Common myeloid progenitor, CD34-positive (primary cell): ENCODE measurements at regions not wholly inside any gene's neighbourhood (a gene's known extent, or its start where the extent isn't known, plus 50 kb on each side); places are given as distances from the start of the nearest gene placed in this dataset.

Experiments used
- CTCF ChIA-PET: fragments of 350-600 bp; sonication (Branson Sonifier 250); formaldehyde crosslinking; loops from one replicate; lab custom pipeline; 2021; ENCODE audit warnings: antibody characterized with exemption; lab: Charles Lee
- POLR2A ChIA-PET: fragments of 350-600 bp; sonication (Branson Sonifier 250); formaldehyde crosslinking; loops from one replicate; lab custom pipeline; 2021; ENCODE audit warnings: antibody characterized with exemption; lab: Charles Lee
- DNase-seq, 3 donors: peaks; one replicate each; pipeline versions ENCODE4 v3.0.0 to v3.0.0-alpha.2; 2013
- H3K27ac ChIP-seq, 2 experiments: 1 replicate in 1 of 2; 2 replicates in 1 of 2; pipeline ENCODE4 v1.7.0; 2013; ENCODE audit warnings: inconsistent platforms in 2 of 2, low read length in 2 of 2, mild to moderate bottlenecking in 2 of 2, low read depth in 1 of 2, moderate library complexity in 1 of 2; ENCODE audit not compliant: severe bottlenecking in 2 of 2, insufficient read depth in 1 of 2, poor library complexity in 1 of 2
- H3K27me3 ChIP-seq, 5 experiments: replicated peaks in 2 of 5; 1 replicate in 3 of 5; 2 replicates in 2 of 5; pipeline versions ENCODE4 v1.6.1 to v1.7.0; 2013; ENCODE audit warnings: low read length in 4 of 5, mild to moderate bottlenecking in 2 of 5, moderate library complexity in 2 of 5, inconsistent platforms in 1 of 5; ENCODE audit not compliant: insufficient read depth in 5 of 5, control insufficient read depth in 4 of 5
- H3K36me3 ChIP-seq, 4 experiments: 1 replicate in 2 of 4; 2 replicates in 2 of 4; pipeline versions ENCODE4 v1.6.1 to v1.7.0; 2013; ENCODE audit warnings: low read length in 3 of 4, control low read depth in 1 of 4, mild to moderate bottlenecking in 1 of 4; ENCODE audit not compliant: control insufficient read depth in 4 of 4, insufficient read depth in 4 of 4
- H3K4me1 ChIP-seq, 4 experiments: 1 replicate in 3 of 4; 2 replicates in 1 of 4; pipeline versions ENCODE4 v1.6.1 to v1.7.1; 2013; ENCODE audit warnings: low read length in 3 of 4, mild to moderate bottlenecking in 3 of 4, control low read depth in 1 of 4, inconsistent platforms in 1 of 4, moderate library complexity in 1 of 4; ENCODE audit not compliant: control insufficient read depth in 4 of 4, insufficient read depth in 4 of 4; ENCODE audit errors: control extremely low read depth in 1 of 4
- H3K4me3 ChIP-seq, 7 experiments: 1 replicate in 4 of 7; 2 replicates in 3 of 7; pipeline versions ENCODE4 v1.5.1 to v1.7.0; 2013; ENCODE audit warnings: mild to moderate bottlenecking in 7 of 7, low read length in 6 of 7, moderate library complexity in 6 of 7, inconsistent platforms in 2 of 7, low read depth in 2 of 7, control low read depth in 1 of 7; ENCODE audit not compliant: insufficient read depth in 4 of 7, control insufficient read depth in 1 of 7; ENCODE audit errors: extremely low read depth in 1 of 7
- H3K9me3 ChIP-seq, 5 experiments: 1 replicate in 4 of 5; 2 replicates in 1 of 5; pipeline versions ENCODE4 v1.6.1 to v1.7.1; 2013; ENCODE audit warnings: low read length in 4 of 5, mild to moderate bottlenecking in 2 of 5, inconsistent platforms in 1 of 5, low read depth in 1 of 5, moderate library complexity in 1 of 5; ENCODE audit not compliant: control insufficient read depth in 4 of 5, insufficient read depth in 2 of 5; ENCODE audit errors: control extremely low read depth in 1 of 5
- WGBS: methylation state at CpG from one replicate; pipeline ENCODE4 v1.1.5; 2013; ENCODE audit not compliant: insufficient coverage; 5-methylcytosine and 5-hydroxymethylcytosine counted together

GRCh38 chr2:19146867-19147266, 211.6 kb downstream of the OSR1 start:
- CTCF ChIA-PET, result no interaction called here
- H3K4me1 ChIP-seq, result no peaks in the 10 kb centered on the region
- no CpG with 5 or more reads among the region's 1 CpG for WGBS
- H3K4me3 ChIP-seq, result no peak overlapping the region
- POLR2A ChIA-PET, result no interaction called here
- H3K27ac ChIP-seq, result no peak overlapping the region
- no peak for DNase-seq
- no peaks in the 10 kb centered on the region for H3K27me3 ChIP-seq
- H3K36me3 ChIP-seq, result no peaks in the 10 kb centered on the region
- H3K9me3 ChIP-seq, result peaks cover 0 to 10% (median 0%) of the 10 kb centered on the region in 5 experiments

- H3K27ac ChIP-seq, result no peak overlapping the region
- H3K36me3 ChIP-seq, result no peaks in the 10 kb centered on the region
- CTCF ChIA-PET, result no interaction called here
- H3K4me1 ChIP-seq, result no peaks in the 10 kb centered on the region
- H3K4me3 ChIP-seq, result no peak overlapping the region
- WGBS, result 100% methylated on average over 5 of the region's 5 CpGs
- H3K27me3 ChIP-seq, result no peaks in the 10 kb centered on the region
- POLR2A ChIA-PET, result no interaction called here
- DNase-seq, result no peak
- H3K9me3 ChIP-seq, result no peaks in the 10 kb centered on the region
Measured at GRCh38 chr2:19141234-19142004, 217.0 kb downstream of the OSR1 start.

- H3K27ac ChIP-seq, result no peak overlapping the region
- no peaks in the 10 kb centered on the region for H3K36me3 ChIP-seq
Measured at GRCh38 chr2:19140463-19141208, 217.8 kb downstream of the OSR1 start.

GRCh38 chr2:19139386-19139785, 219.0 kb downstream of the OSR1 start:
- Histone ChIP-seq H3K9me3 (no peaks in the 10 kb centered on the region), H3K27me3 (no peaks in the 10 kb centered on the region), H3K4me1 (no peaks in the 10 kb centered on the region), H3K4me3 (no peak overlapping the region), H3K36me3 (no peaks in the 10 kb centered on the region), H3K27ac (no peak overlapping the region)
- ChIA-PET POLR2A (interaction anchor here (0.6 kb wide), 1 partner anchor 1645 kb away, joined by 3 read pairs; no protein-coding TSS in a partner anchor), CTCF (no interaction called here)
- no CpG with 5 or more reads among the region's 1 CpG for WGBS
- no peak for DNase-seq

More at GRCh38 chr2:19140463-19141208, 217.8 kb downstream of the OSR1 start:
- Histone ChIP-seq H3K27me3 (no peaks in the 10 kb centered on the region), H3K9me3 (no peaks in the 10 kb centered on the region), H3K4me3 (no peak overlapping the region), H3K4me1 (no peaks in the 10 kb centered on the region)
- 100% methylated on average over 1 of the region's 3 CpGs for whole genome bisulfite sequencing
- CTCF ChIA-PET, result no interaction called here
- POLR2A ChIA-PET, result no interaction called here
- DNase-seq, result no peak

- Histone ChIP-seq H3K4me3 (no peak overlapping the region), H3K27me3 (no peaks in the 10 kb centered on the region), H3K36me3 (no peaks in the 10 kb centered on the region), H3K27ac (no peak overlapping the region), H3K4me1 (no peaks in the 10 kb centered on the region), H3K9me3 (no peaks in the 10 kb centered on the region)
- WGBS, result 50% methylated on average over 3 of the region's 4 CpGs
- POLR2A ChIA-PET, result no interaction called here
- CTCF ChIA-PET, result no interaction called here
- no peak for DNase-seq
Measured at GRCh38 chr2:19138264-19138825, 220.1 kb downstream of the OSR1 start.

- no peaks in the 10 kb centered on the region for H3K27me3 ChIP-seq
- no peaks in the 10 kb centered on the region for H3K36me3 ChIP-seq
- CTCF ChIA-PET, result no interaction called here
- H3K9me3 ChIP-seq, result no peaks in the 10 kb centered on the region
- POLR2A ChIA-PET, result no interaction called here
- no peak for DNase-seq
- no peak overlapping the region for H3K27ac ChIP-seq
- H3K4me3 ChIP-seq, result no peak overlapping the region
- no peaks in the 10 kb centered on the region for H3K4me1 ChIP-seq
Measured at GRCh38 chr2:19137433-19137832, 221.0 kb downstream of the OSR1 start.

GRCh38 chr2:19132967-19133366, 225.5 kb downstream of the OSR1 start:
- H3K9me3 ChIP-seq, result no peaks in the 10 kb centered on the region
- H3K36me3 ChIP-seq, result no peaks in the 10 kb centered on the region
- CTCF ChIA-PET, result no interaction called here
- H3K27ac ChIP-seq, result no peak overlapping the region
- POLR2A ChIA-PET, result no interaction called here
- 92% methylated on average over 2 of the region's 2 CpGs for WGBS
- H3K4me1 ChIP-seq, result no peaks in the 10 kb centered on the region
- no peak overlapping the region for H3K4me3 ChIP-seq
- DNase-seq, result no peak
- no peaks in the 10 kb centered on the region for H3K27me3 ChIP-seq
